BJ (cell line): ENCODE measurements at regions not wholly inside any gene's neighbourhood (a gene's known extent, or its start where the extent isn't known, plus 50 kb on each side); places are given as distances from the start of the nearest gene placed in this dataset.

Experiments used
- CTCF ChIA-PET: fragments of 350-600 bp; formaldehyde crosslinking; extraction: SDS; loops from one replicate; lab custom pipeline; 2021; ENCODE audit warnings: antibody characterized with exemption, inconsistent platforms; lab: Yijun Ruan, JAX
- POLR2A ChIA-PET: fragments of 300-600 bp; sonication (Branson Sonifier 250); formaldehyde crosslinking; extraction: SDS; loops from one replicate; lab custom pipeline; 2021; ENCODE audit warnings: antibody characterized with exemption; lab: Charles Lee
- DNase-seq: peaks from one replicate; pipeline ENCODE4 v3.0.0-alpha.2; 2011; ENCODE audit warnings: low read depth
- H3K27me3 ChIP-seq: 2 replicates; pipeline ENCODE4 v1.6.0; 2011; ENCODE audit warnings: low read length; ENCODE audit not compliant: control insufficient read depth, insufficient read depth
- H3K36me3 ChIP-seq: 2 replicates; pipeline ENCODE4 v1.5.1; 2011; ENCODE audit warnings: low read length; ENCODE audit not compliant: control insufficient read depth, insufficient read depth
- H3K4me3 ChIP-seq: 2 replicates; pipeline ENCODE4 v1.5.1; 2011; ENCODE audit warnings: low read depth, mild to moderate bottlenecking, control low read depth, low read length
- TF ChIP-seq, protein P1 (sequence below): IDR thresholded peaks from 2 replicates; pipeline ENCODE4 v1.5.1; 2011; ENCODE audit warnings: low read depth, mild to moderate bottlenecking, control low read depth, inconsistent platforms, low read length, moderate library complexity; ENCODE audit not compliant: insufficient read depth

DNA sequence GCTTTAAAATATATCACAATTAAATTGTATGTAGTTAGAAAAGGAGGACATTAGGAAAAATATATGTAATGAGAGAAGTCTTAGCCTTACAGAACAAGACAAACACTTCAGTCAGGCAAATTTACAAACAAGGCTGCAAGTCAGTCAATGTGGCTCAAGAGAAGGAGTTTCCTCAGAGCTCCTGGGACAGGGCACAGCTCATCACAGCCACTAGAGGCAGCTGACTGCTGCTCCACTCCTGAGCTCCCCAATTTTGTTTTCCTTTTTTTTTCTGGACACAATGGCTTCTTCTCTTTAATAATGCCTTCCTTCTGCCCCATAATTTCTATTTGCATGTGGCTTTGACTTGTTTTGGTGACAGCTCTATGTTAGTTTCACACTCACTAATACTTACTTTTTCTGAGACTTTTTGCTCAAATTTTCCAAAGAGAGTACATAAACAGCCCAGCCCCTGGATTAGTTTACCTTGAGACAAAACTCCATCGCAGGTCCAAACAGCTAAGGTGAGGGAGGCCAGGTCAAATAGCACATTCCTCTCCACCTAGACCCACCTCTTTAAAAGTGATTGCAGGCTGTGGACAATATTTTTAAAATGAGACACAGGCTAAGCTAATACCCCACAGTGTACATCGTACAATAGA lies 850.4 kb upstream of the FRG1 start:
- Histone ChIP-seq H3K4me3 (no peak overlapping the region), H3K27me3 (no peaks in the 10 kb centered on the region), H3K36me3 (no peaks in the 10 kb centered on the region)
- POLR2A ChIA-PET, result no interaction called here
- CTCF ChIA-PET, result interaction anchor here (1.2 to 1.5 kb wide), 2 partner anchors 9 to 11 kb away, joined by 3 read pairs; no protein-coding TSS in a partner anchor
- TF ChIP-seq, protein P1, sequence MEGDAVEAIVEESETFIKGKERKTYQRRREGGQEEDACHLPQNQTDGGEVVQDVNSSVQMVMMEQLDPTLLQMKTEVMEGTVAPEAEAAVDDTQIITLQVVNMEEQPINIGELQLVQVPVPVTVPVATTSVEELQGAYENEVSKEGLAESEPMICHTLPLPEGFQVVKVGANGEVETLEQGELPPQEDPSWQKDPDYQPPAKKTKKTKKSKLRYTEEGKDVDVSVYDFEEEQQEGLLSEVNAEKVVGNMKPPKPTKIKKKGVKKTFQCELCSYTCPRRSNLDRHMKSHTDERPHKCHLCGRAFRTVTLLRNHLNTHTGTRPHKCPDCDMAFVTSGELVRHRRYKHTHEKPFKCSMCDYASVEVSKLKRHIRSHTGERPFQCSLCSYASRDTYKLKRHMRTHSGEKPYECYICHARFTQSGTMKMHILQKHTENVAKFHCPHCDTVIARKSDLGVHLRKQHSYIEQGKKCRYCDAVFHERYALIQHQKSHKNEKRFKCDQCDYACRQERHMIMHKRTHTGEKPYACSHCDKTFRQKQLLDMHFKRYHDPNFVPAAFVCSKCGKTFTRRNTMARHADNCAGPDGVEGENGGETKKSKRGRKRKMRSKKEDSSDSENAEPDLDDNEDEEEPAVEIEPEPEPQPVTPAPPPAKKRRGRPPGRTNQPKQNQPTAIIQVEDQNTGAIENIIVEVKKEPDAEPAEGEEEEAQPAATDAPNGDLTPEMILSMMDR, result peak; percentile 44
- no peak for DNase-seq

DNA sequence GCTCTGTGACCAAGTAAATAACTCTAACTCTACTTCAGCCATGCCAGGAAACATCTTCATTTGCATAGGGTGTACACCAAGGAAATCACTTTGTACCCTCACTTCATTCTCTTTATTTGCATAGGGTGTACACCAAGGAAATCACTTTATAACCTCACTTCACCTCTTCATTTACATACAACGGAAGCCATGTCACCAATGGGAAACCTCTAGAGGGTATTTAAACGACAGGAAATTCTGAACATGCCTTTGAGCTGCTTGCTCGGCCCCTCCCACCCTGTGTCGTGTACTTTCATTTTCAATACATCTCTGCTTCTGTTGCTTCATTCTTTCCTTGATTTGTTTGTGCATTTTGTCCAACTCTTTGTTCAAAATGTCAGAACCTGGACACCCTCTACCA lies 848.1 kb upstream of the FRG1 start:
- no peaks in the 10 kb centered on the region for H3K27me3 ChIP-seq
- CTCF ChIA-PET, result interaction anchor here (0.9 kb wide), 1 partner anchor 14 kb away, joined by 3 read pairs; no protein-coding TSS in a partner anchor
- TF ChIP-seq, protein P1, result no peak

GRCh38 chr4:189096108-189096507 lies 844.6 kb upstream of the FRG1 start:
- ChIA-PET CTCF (no interaction called here), POLR2A (no interaction called here)
- TF ChIP-seq, protein P1, result no peak
- Histone ChIP-seq H3K36me3 (no peaks in the 10 kb centered on the region), H3K4me3 (no peak overlapping the region), H3K27me3 (no peaks in the 10 kb centered on the region)
- DNase-seq, result no peak

More for the DNA sequence above, 848.1 kb upstream of the FRG1 start:
- no peak for DNase-seq
- Histone ChIP-seq H3K36me3 (no peaks in the 10 kb centered on the region), H3K4me3 (no peak overlapping the region)
- POLR2A ChIA-PET, result no interaction called here

DNA sequence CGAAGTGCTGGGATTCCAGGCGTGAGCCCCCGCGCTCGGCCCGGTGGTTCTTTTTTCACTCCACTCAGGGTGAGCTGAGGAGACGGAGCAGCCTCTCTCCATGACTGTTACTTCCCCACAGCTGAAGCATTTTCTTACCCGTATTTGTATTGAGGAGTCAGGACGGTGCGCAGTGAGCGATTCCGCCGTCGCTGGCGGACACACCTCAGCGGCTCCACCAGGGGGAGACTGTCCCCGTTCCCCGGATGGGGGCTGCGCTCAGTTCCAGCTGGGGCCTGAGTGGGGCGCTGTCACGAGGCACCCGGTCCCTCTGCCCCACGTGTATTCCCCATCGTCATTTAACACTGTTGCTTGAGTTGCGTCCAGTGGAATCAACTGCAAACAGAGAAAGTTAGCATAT lies 844.0 kb upstream of the FRG1 start:
- CTCF ChIA-PET, result no interaction called here
- Histone ChIP-seq H3K4me3 (no peak overlapping the region), H3K27me3 (no peaks in the 10 kb centered on the region), H3K36me3 (no peaks in the 10 kb centered on the region)
- no peak for DNase-seq
- TF ChIP-seq, protein P1, result no peak
- POLR2A ChIA-PET, result no interaction called here

GRCh38 chr4:189098932-189099696 lies 841.6 kb upstream of the FRG1 start:
- CTCF ChIA-PET, result interaction anchor here (0.7 to 0.8 kb wide), 2 partner anchors 9 to 18 kb away, joined by 3 read pairs; no protein-coding TSS in a partner anchor
- TF ChIP-seq, protein P1, result no peak
- no peak overlapping the region for H3K4me3 ChIP-seq
- POLR2A ChIA-PET, result no interaction called here
- no peaks in the 10 kb centered on the region for H3K36me3 ChIP-seq
- DNase-seq, result no peak
- no peaks in the 10 kb centered on the region for H3K27me3 ChIP-seq
